ENCODE measurements at regions not wholly inside any gene's neighbourhood (a gene's known extent, or its start where the extent isn't known, plus 50 kb on each side); places are given as distances from the start of the nearest gene placed in this dataset.
A peak's percentile ranks its signal among the peaks of the same experiment; 100 is the strongest.

DNA sequence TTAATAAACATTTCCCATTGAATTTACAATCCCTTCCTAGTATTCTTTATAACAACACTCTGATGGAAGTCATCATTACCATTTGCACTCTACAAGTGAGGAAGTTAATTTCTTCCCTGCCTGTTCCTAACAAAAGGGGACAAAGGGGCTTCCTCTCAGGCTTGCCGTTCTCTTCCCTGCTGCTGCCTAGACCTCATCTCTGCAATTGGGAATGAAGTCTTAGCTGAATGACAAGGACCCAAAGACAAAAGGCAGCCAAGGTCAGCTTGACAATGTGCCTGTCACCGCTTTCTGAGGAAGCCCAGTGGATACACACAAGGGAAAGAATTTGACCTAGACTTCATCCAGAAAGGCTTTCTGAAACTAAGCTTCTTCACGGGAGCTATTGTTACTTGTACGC, 416.4 kb downstream of the CMPK2 start:
- H2AFZ ChIP-seq, result no peak overlapping the region
- H4K20me1 ChIP-seq (ENCODE audit: insufficient read depth, poor library complexity, severe bottlenecking), result no peaks in the 10 kb centered on the region
- WGBS (ENCODE audit: low lambda C conversion rate, missing lambda C conversion rate), result 81% methylated on average over 4 of the region's 4 CpGs
- H3K9me3 ChIP-seq (ENCODE audit: low read depth), result no peaks in the 10 kb centered on the region
- TF ChIP-seq, protein P1, sequence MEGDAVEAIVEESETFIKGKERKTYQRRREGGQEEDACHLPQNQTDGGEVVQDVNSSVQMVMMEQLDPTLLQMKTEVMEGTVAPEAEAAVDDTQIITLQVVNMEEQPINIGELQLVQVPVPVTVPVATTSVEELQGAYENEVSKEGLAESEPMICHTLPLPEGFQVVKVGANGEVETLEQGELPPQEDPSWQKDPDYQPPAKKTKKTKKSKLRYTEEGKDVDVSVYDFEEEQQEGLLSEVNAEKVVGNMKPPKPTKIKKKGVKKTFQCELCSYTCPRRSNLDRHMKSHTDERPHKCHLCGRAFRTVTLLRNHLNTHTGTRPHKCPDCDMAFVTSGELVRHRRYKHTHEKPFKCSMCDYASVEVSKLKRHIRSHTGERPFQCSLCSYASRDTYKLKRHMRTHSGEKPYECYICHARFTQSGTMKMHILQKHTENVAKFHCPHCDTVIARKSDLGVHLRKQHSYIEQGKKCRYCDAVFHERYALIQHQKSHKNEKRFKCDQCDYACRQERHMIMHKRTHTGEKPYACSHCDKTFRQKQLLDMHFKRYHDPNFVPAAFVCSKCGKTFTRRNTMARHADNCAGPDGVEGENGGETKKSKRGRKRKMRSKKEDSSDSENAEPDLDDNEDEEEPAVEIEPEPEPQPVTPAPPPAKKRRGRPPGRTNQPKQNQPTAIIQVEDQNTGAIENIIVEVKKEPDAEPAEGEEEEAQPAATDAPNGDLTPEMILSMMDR (IDR thresholded peaks at IDR 0.05; ENCODE audit: poor library complexity), result no peak
- TF ChIP-seq EZH2 (IDR thresholded peaks at IDR 0.05; ENCODE audit: borderline replicate concordance) (no peak), EZH2phosphoT487 (IDR thresholded peaks at IDR 0.05; ENCODE audit: low read depth, severe bottlenecking, unreplicated experiment) (no peak)
- H3K36me3 ChIP-seq (replicated peaks; ENCODE audit: insufficient read depth, low read depth), result no peaks in the 10 kb centered on the region
- no peak for DNase-seq (ENCODE audit: low spot score)
- no peaks in the 10 kb centered on the region for H3K27me3 ChIP-seq
- H3K4me2 ChIP-seq, result no peak overlapping the region
- no peaks in the 10 kb centered on the region for H3K9me2 ChIP-seq (replicated peaks; ENCODE audit: insufficient read depth)
- H3K4me3 ChIP-seq, result no peak overlapping the region
- H3K4me1 ChIP-seq (ENCODE audit: insufficient read depth), result no peaks in the 10 kb centered on the region
- peak overlapping the region; percentile 32 for H3K27ac ChIP-seq
- no peaks in the 10 kb centered on the region for H3K79me2 ChIP-seq

DNA sequence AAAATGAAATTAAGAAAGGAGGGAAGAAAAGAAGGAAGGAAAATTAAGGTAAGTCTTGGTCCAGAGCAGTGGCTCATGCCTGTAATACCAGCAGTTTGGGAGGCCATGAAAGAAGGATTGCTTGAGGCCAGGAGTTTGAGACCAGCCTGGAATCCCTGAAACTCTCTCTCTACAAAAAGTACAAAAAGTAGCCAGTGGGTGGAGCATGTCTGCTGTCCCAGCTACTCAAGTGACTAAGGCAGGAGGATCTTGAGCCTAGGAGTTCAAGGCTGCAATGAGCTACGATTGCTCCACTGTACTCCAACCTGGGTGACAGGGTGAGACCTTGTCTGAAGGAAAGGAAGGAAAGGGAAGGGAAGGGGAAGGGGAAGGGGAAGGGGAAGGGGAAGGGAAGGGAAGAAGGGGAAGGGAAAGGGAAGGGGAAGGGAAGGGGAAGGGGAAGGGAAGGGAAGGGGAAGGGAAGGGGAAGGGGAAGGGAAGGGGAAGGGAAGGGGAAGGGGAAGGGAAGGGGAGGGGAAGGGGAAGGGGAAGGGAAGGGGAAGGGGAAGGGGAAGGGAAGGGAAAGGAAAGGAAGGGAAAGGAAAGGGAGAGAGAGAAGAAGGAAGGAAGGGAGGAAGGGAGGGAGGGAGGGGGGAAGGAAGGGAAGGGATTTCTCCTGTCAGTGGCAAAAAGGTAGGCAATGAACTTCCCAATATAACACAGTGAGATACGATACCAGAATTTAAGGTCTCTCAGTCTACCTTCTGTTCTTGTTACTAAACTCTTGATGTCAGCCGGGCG, 412.8 kb downstream of the CMPK2 start:
- TF ChIP-seq, protein P1 (IDR thresholded peaks at IDR 0.05; ENCODE audit: poor library complexity), result no peak
- TF ChIP-seq EZH2 (IDR thresholded peaks at IDR 0.05; ENCODE audit: borderline replicate concordance) (no peak), EZH2phosphoT487 (IDR thresholded peaks at IDR 0.05; ENCODE audit: low read depth, severe bottlenecking, unreplicated experiment) (no peak)
- no peak for DNase-seq (ENCODE audit: low spot score)
- H3K27ac ChIP-seq, result no peak overlapping the region
- WGBS (ENCODE audit: low lambda C conversion rate, missing lambda C conversion rate), result 86% methylated on average over 4 of the region's 4 CpGs
- H3K9me3 ChIP-seq (ENCODE audit: low read depth), result peaks cover 3% of the 10 kb centered on the region
- no peaks in the 10 kb centered on the region for H3K9me2 ChIP-seq (replicated peaks; ENCODE audit: insufficient read depth)
- H3K4me3 ChIP-seq, result no peak overlapping the region
- no peaks in the 10 kb centered on the region for H4K20me1 ChIP-seq (ENCODE audit: insufficient read depth, poor library complexity, severe bottlenecking)
- H3K36me3 ChIP-seq (replicated peaks; ENCODE audit: insufficient read depth, low read depth), result no peaks in the 10 kb centered on the region
- no peaks in the 10 kb centered on the region for H3K27me3 ChIP-seq
- H3K4me2 ChIP-seq, result no peak overlapping the region
- no peaks in the 10 kb centered on the region for H3K4me1 ChIP-seq (ENCODE audit: insufficient read depth)
- no peak overlapping the region for H2AFZ ChIP-seq
- no peaks in the 10 kb centered on the region for H3K79me2 ChIP-seq

DNA sequence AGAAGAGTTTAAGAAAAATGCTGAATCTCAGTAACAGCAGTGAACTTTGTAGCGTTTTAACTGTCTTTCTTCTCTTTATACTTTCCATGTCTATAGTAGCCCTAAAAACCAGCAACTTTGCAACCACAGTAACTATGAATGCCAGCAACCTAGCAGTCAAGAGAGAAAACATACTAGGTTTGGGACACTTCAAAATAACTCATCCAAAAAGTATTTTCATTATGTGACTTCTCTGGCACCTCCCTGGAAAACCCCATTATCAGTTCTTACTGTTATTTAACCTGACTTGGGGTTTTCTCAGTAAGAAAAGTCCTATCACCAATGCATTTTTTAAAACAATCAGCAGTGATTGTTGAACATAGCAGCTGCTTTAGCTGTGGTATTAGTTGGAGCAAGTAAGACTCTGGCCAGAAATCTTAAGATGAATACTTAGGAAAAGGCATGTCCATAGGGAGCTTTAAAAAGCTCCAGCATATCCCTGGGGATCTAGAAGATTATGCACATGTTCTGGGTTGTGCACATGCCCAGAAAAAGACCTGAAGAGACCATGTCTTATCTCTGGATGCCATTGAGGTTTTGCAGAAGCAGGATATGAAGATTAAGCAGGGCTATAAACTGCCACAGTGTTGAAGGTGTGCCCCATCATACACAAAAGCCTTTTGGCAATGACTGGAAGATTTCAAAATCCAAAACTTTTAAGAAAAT, 411.3 kb downstream of the CMPK2 start:
- Histone ChIP-seq H3K79me2 (no peaks in the 10 kb centered on the region), H3K4me1 (ENCODE audit: insufficient read depth) (no peaks in the 10 kb centered on the region), H3K4me2 (no peak overlapping the region), H3K36me3 (replicated peaks; ENCODE audit: insufficient read depth, low read depth) (no peaks in the 10 kb centered on the region), H3K9me2 (replicated peaks; ENCODE audit: insufficient read depth) (no peaks in the 10 kb centered on the region), H4K20me1 (ENCODE audit: insufficient read depth, poor library complexity, severe bottlenecking) (no peaks in the 10 kb centered on the region), H3K9me3 (ENCODE audit: low read depth) (peaks cover 3% of the 10 kb centered on the region), H2AFZ (no peak overlapping the region), H3K4me3 (no peak overlapping the region), H3K27me3 (no peaks in the 10 kb centered on the region), H3K27ac (no peak overlapping the region)
- TF ChIP-seq, protein P1 (IDR thresholded peaks at IDR 0.05; ENCODE audit: poor library complexity), result no peak
- TF ChIP-seq EZH2phosphoT487 (IDR thresholded peaks at IDR 0.05; ENCODE audit: low read depth, severe bottlenecking, unreplicated experiment) (no peak), EZH2 (IDR thresholded peaks at IDR 0.05; ENCODE audit: borderline replicate concordance) (no peak)
- 86% methylated on average over 1 of the region's 1 CpG for WGBS (ENCODE audit: low lambda C conversion rate, missing lambda C conversion rate)
- no peak for DNase-seq (ENCODE audit: low spot score)

Data from hepatocyte (in vitro differentiated cells).